K562 (cell line): ENCODE measurements at regions not wholly inside any gene's neighbourhood (a gene's known extent, or its start where the extent isn't known, plus 50 kb on each side); places are given as distances from the start of the nearest gene placed in this dataset.

Source experiments
- ATAC-seq: fragments of 200-7000 bp; cut with Tn5 transposase; 3 replicates; pipeline ENCODE4 v1.9.1; 2020; ENCODE audit warnings: moderate library complexity
- BruUV-seq: library from RNA; stranded (reverse); fragments of 400-500 nt; replicated peaks from 2 replicates; lab custom pipeline; 2021; lab: Mats Ljungman, UMichigan
- CTCF ChIA-PET: fragments of 300-600 bp; formaldehyde crosslinking; extraction: SDS; loops from one replicate; lab custom pipeline; 2021; ENCODE audit warnings: low intra/inter-chr PET ratio; lab: Yijun Ruan, JAX
- POLR2A ChIA-PET: fragments of 300-600, 350-650 bp; sonication (Branson Sonifier 250); formaldehyde crosslinking; extraction: SDS; loops from one replicate; lab custom pipeline; 2021; ENCODE audit warnings: antibody characterized with exemption, inconsistent platforms; lab: Yijun Ruan, JAX
- DNase-seq, 4 experiments: peaks; one replicate each; pipeline versions ENCODE4 v3.0.0 to v3.0.0-alpha.2; 2011 to 2018; ENCODE audit warnings: low spot score in 3 of 4, mixed read lengths in 3 of 4; ENCODE audit errors: extremely low read depth in 1 of 4
- FAIRE-seq: peaks from 2 replicates; lab custom pipeline; 2011; peaks lifted over from hg19 to GRCh38; lab: Jason Lieb, UNC
- H2AFZ ChIP-seq: 2 replicates; pipeline ENCODE4 v1.6.0; 2011; ENCODE audit warnings: low read depth, low read length, control low read depth, inconsistent platforms
- H3K27ac ChIP-seq: fragments of 200-600 bp; 3 replicates; pipeline ENCODE4 v1.8.0; 2011; ENCODE audit warnings: low read depth, mild to moderate bottlenecking, control low read depth, inconsistent platforms, low read length, moderate library complexity, mixed read lengths; ENCODE audit errors: extremely low read depth
- H3K27me3 ChIP-seq, 2 experiments: fragments of 300-600 bp in 1 of 2; 2 replicates in 1 of 2; 3 replicates in 1 of 2; pipeline versions ENCODE4 v1.6.0 to v1.8.0; 2011; ENCODE audit warnings: inconsistent platforms in 2 of 2, low read length in 2 of 2, mild to moderate bottlenecking in 1 of 2, mixed read lengths in 1 of 2, moderate library complexity in 1 of 2; ENCODE audit not compliant: control insufficient read depth in 2 of 2, insufficient read depth in 2 of 2
- H3K36me3 ChIP-seq: fragments of 300-600 bp; 3 replicates; pipeline ENCODE4 v1.8.0; 2011; ENCODE audit warnings: mild to moderate bottlenecking, low read length, inconsistent platforms; ENCODE audit not compliant: control insufficient read depth, insufficient read depth
- H3K4me1 ChIP-seq, 2 experiments: fragments of 200-600 bp in 1 of 2; replicated peaks in 1 of 2; 2 replicates in 1 of 2; 3 replicates in 1 of 2; pipeline versions ENCODE4 v1.5.1 to v1.8.0; 2011; ENCODE audit warnings: inconsistent platforms in 2 of 2, low read length in 2 of 2, mild to moderate bottlenecking in 1 of 2, mixed read lengths in 1 of 2, moderate library complexity in 1 of 2; ENCODE audit not compliant: control insufficient read depth in 2 of 2, insufficient read depth in 2 of 2
- H3K4me2 ChIP-seq: 2 replicates; pipeline ENCODE4 v1.6.1; 2011; ENCODE audit warnings: low read length, control low read depth, inconsistent platforms, mixed read lengths; ENCODE audit not compliant: insufficient read depth
- H3K4me3 ChIP-seq: fragments of 200-600 bp; sonication (generic), shearing (Covaris generic); 2 replicates; pipeline ENCODE4 v1.5.1; 2016; ENCODE audit warnings: control low read depth, inconsistent platforms
- H3K79me2 ChIP-seq: fragments of 200-600 bp; 3 replicates; pipeline ENCODE4 v1.8.0; 2011; ENCODE audit warnings: low read length, inconsistent platforms; ENCODE audit not compliant: control insufficient read depth, insufficient read depth
- H3K9ac ChIP-seq, 2 experiments: 2 replicates each; pipeline versions ENCODE4 v1.6.0 to v1.6.1; 2011; ENCODE audit warnings: low read depth in 2 of 2, low read length in 2 of 2, control low read depth in 1 of 2, inconsistent platforms in 1 of 2, mild to moderate bottlenecking in 1 of 2, mixed read lengths in 1 of 2; ENCODE audit not compliant: insufficient read depth in 1 of 2
- H3K9me1 ChIP-seq: one replicate; pipeline ENCODE4 v1.6.0; 2011; ENCODE audit warnings: inconsistent platforms, mild to moderate bottlenecking, low read length, moderate library complexity; ENCODE audit not compliant: control insufficient read depth, insufficient read depth
- H3K9me3 ChIP-seq: replicated peaks from 2 replicates; pipeline ENCODE4 v1.5.1; 2011; ENCODE audit warnings: low read depth, low read length, inconsistent platforms; ENCODE audit not compliant: control insufficient read depth, insufficient read depth
- H4K20me1 ChIP-seq: replicated peaks from 2 replicates; pipeline ENCODE4 v1.6.1; 2011; ENCODE audit warnings: low read length, inconsistent platforms, mixed read lengths; ENCODE audit not compliant: control insufficient read depth, insufficient read depth
- MNT ChIP-seq, 2 experiments: fragments of 450-650 bp; conservative IDR thresholded peaks; 2 replicates each; pipeline ENCODE4 v1.6.1; 2017; ENCODE audit warnings: mild to moderate bottlenecking in 2 of 2, moderate library complexity in 2 of 2
- NBN ChIP-seq: fragments of 450-650 bp; IDR thresholded peaks from 2 replicates; pipeline ENCODE4 v1.6.1; 2016; ENCODE audit warnings: low read depth, mild to moderate bottlenecking
- SRSF1 ChIP-seq: fragments of 200-400 bp; formaldehyde crosslinking; IDR thresholded peaks from 2 replicates; pipeline ENCODE4 v1.6.1; 2017; ENCODE audit warnings: mild to moderate bottlenecking, low read depth, low read length, moderate library complexity
- ZNF23 ChIP-seq: fragments of 250-450 bp; sonication (Bioruptor Pico); IDR thresholded peaks from 2 replicates; pipeline ENCODE4 v1.4.0; 2020; ENCODE audit warnings: mild to moderate bottlenecking
- WGBS: fragments of 100-300 bp; shearing (Covaris generic); methylation state at CpG from one replicate; pipeline ENCODE4 v1.1.6; 2016; ENCODE audit warnings: low coverage, mixed read lengths; ENCODE audit not compliant: insufficient coverage; ENCODE audit errors: missing lambda C conversion rate; 5-methylcytosine and 5-hydroxymethylcytosine counted together
- in situ Hi-C: fragments of 300-500 bp; cut with MboI; formaldehyde crosslinking; loops from 4 replicates; pipeline ENCODE4 v1.15.0; 2018; ENCODE audit warnings: inconsistent platforms, mixed read lengths
- intact Hi-C: fragments of 100-400 bp; cut with micrococcal nuclease; formaldehyde crosslinking; loops from 2 replicates; pipeline ENCODE4 v1.14.2; 2022
- TF ChIP-seq, protein P1 (sequence below): fragments of 200-400 bp; formaldehyde crosslinking; IDR thresholded peaks from 2 replicates; pipeline ENCODE4 v1.6.1; 2017; ENCODE audit warnings: mild to moderate bottlenecking, low read depth, low read length, moderate library complexity
- TF ChIP-seq, protein P2 (sequence below): fragments of 450-650 bp; formaldehyde crosslinking; IDR thresholded peaks from 2 replicates; pipeline ENCODE4 v1.4.0; 2020; ENCODE audit warnings: mild to moderate bottlenecking

DNA sequence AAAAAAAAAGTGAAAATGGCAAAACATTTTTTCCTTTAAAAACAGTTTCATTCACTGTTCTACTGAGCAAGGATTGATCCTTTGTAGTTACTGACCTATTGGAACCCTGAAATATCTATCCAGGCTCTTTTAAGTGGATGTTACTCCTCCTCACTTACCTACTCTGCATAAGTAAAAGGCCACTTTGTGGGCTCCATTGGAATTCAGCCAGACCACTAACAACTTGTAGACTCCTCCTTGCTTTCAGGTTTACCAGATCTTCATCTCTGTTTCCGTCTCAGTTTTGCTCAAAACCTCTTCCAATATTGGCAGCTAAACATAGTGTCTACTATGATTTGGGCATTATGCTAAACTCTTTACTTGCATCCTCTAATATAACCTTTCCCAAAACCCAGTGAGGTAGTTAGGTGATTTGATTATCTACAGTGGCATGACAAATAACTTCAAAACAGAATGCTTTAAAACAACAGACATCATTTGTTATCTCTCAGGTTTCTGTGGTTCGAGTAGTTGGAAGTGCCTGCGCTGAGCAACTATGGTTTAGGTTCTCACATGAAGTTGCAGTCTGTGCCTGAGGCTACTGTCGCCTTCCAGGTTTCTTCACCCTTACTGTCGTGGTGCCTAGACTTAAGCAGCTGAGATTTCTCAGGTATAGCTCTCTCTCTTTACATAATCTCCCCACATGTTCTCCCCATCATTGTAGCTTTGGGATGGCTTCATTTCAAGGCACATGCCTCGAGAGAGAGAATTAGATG lies 698.2 kb downstream of the REEP3 start:
- H3K79me2 ChIP-seq: no peaks in the 10 kb centered on the region
- ChIA-PET POLR2A (interaction anchor here (0.7 kb wide), 1 partner anchor 176 kb away, joined by 4 read pairs; no protein-coding TSS in a partner anchor), CTCF (no interaction called here)
- H3K9ac ChIP-seq: no peak overlapping the region
- BruUV-seq: no TSS peak
- H4K20me1 ChIP-seq: no peaks in the 10 kb centered on the region
- no peak overlapping the region for H2AFZ ChIP-seq
- under 1% methylated on average over 6 of the region's 6 CpGs for WGBS
- DNase-seq (no peak), ATAC-seq (no peak), FAIRE-seq (no peak)
- H3K9me3 ChIP-seq: peaks cover 2% of the 10 kb centered on the region; the same call in 1 of the 2 replicates
- intact Hi-C loops: no loop called here
- no peaks in the 10 kb centered on the region for H3K4me1 ChIP-seq
- no peaks in the 10 kb centered on the region for H3K36me3 ChIP-seq
- no peak overlapping the region for H3K4me2 ChIP-seq
- no peaks in the 10 kb centered on the region for H3K9me1 ChIP-seq
- H3K27me3 ChIP-seq: no peaks in the 10 kb centered on the region
- no peak overlapping the region for H3K27ac ChIP-seq
- H3K4me3 ChIP-seq: no peak overlapping the region
- in situ Hi-C loops: no loop called here
- TF ChIP-seq SRSF1: no peak
- no peak for TF ChIP-seq MNT (conservative IDR thresholded peaks at IDR 0.05)
- TF ChIP-seq, protein P1, sequence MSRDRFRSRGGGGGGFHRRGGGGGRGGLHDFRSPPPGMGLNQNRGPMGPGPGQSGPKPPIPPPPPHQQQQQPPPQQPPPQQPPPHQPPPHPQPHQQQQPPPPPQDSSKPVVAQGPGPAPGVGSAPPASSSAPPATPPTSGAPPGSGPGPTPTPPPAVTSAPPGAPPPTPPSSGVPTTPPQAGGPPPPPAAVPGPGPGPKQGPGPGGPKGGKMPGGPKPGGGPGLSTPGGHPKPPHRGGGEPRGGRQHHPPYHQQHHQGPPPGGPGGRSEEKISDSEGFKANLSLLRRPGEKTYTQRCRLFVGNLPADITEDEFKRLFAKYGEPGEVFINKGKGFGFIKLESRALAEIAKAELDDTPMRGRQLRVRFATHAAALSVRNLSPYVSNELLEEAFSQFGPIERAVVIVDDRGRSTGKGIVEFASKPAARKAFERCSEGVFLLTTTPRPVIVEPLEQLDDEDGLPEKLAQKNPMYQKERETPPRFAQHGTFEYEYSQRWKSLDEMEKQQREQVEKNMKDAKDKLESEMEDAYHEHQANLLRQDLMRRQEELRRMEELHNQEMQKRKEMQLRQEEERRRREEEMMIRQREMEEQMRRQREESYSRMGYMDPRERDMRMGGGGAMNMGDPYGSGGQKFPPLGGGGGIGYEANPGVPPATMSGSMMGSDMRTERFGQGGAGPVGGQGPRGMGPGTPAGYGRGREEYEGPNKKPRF: no peak
- TF ChIP-seq ZNF23 (CRISPR knock-in tag): no peak
- TF ChIP-seq, protein P2, sequence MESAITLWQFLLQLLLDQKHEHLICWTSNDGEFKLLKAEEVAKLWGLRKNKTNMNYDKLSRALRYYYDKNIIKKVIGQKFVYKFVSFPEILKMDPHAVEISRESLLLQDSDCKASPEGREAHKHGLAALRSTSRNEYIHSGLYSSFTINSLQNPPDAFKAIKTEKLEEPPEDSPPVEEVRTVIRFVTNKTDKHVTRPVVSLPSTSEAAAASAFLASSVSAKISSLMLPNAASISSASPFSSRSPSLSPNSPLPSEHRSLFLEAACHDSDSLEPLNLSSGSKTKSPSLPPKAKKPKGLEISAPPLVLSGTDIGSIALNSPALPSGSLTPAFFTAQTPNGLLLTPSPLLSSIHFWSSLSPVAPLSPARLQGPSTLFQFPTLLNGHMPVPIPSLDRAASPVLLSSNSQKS: no peak
- no peak for TF ChIP-seq NBN
